NB4 (cell line): ENCODE measurements at regions not wholly inside any gene's neighbourhood (a gene's known extent, or its start where the extent isn't known, plus 50 kb on each side); places are given as distances from the start of the nearest gene placed in this dataset.

Experiments used
- MYC ChIP-seq: IDR thresholded peaks from 2 replicates; pipeline ENCODE4 v1.6.1; 2011; ENCODE audit warnings: low read depth, low read length
- TF ChIP-seq, protein P1 (sequence below): IDR thresholded peaks from one replicate; pipeline ENCODE4 v1.5.1; 2012; ENCODE audit warnings: low read depth, low read length
- TF ChIP-seq, protein P2 (sequence below): IDR thresholded peaks from 2 replicates; pipeline ENCODE4 v1.6.1; 2011; ENCODE audit warnings: low read depth, low read length

DNA sequence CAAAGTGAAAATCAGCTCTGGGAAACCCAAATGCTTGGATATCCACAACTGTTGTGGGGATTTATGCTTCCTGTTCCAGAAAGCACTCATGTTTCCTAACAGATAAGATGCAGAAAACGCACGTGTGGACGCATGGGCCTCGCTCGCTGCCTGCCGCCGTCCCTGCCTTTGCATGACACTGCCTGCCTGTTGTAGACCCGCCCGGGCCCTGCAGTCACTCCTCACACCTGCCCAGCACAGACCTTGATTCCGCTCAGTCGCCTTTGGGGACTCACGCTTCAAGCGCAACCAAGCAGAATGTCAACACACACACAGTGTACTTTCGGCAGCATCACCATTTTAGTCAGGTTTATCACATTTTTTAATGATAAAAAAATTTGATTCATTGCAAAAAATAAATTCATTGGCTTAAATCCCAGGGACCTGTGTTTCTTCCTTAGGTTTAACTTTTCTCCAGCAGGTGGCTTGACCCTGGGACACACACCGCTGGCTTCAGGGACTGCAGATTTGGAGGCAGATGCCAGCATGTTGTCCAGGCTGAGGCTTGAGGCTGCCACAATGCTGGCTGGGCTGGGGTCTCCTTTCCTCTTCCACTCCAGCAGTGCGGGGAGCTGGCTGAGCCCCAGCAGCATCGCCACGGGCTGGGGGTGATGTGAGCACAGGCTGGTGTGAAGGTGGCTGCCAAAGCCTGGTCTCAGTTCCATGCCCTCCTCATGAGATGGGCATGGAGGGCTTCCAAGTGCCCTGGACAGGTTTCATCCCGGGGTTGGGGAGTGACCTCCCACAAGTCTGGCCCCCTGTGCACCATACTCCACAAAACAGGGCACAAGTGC is 416.9 kb upstream of the IRX4 start:
- TF ChIP-seq, protein P1, sequence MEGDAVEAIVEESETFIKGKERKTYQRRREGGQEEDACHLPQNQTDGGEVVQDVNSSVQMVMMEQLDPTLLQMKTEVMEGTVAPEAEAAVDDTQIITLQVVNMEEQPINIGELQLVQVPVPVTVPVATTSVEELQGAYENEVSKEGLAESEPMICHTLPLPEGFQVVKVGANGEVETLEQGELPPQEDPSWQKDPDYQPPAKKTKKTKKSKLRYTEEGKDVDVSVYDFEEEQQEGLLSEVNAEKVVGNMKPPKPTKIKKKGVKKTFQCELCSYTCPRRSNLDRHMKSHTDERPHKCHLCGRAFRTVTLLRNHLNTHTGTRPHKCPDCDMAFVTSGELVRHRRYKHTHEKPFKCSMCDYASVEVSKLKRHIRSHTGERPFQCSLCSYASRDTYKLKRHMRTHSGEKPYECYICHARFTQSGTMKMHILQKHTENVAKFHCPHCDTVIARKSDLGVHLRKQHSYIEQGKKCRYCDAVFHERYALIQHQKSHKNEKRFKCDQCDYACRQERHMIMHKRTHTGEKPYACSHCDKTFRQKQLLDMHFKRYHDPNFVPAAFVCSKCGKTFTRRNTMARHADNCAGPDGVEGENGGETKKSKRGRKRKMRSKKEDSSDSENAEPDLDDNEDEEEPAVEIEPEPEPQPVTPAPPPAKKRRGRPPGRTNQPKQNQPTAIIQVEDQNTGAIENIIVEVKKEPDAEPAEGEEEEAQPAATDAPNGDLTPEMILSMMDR = no peak
- TF ChIP-seq, protein P2, sequence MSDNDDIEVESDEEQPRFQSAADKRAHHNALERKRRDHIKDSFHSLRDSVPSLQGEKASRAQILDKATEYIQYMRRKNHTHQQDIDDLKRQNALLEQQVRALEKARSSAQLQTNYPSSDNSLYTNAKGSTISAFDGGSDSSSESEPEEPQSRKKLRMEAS = no peak
- TF ChIP-seq MYC = no peak
